DOHH2 (cell line): ENCODE measurements at regions not wholly inside any gene's neighbourhood (a gene's known extent, or its start where the extent isn't known, plus 50 kb on each side); places are given as distances from the start of the nearest gene placed in this dataset.

Experiments
- H3F3A ChIP-seq: fragments of 200-600 bp; sonication (generic), shearing (Covaris generic); 2 replicates; pipeline ENCODE4 v1.6.0; 2016; ENCODE audit warnings: antibody characterized with exemption, mild to moderate bottlenecking; ENCODE audit not compliant: control insufficient read depth, insufficient read depth
- H3K27ac ChIP-seq: fragments of 200-600 bp; sonication (generic); 2 replicates; pipeline ENCODE4 v1.5.1; 2014; ENCODE audit warnings: low read depth, mild to moderate bottlenecking, low read length, moderate library complexity
- H3K27me3 ChIP-seq: fragments of 200-600 bp; sonication (generic); 2 replicates; pipeline ENCODE4 v1.6.1; 2014; ENCODE audit warnings: mild to moderate bottlenecking, low read length, mixed read lengths; ENCODE audit not compliant: control insufficient read depth
- H3K36me3 ChIP-seq: fragments of 200-600 bp; sonication (generic); 2 replicates; pipeline ENCODE4 v1.6.1; 2014; ENCODE audit warnings: mild to moderate bottlenecking, low read length, moderate library complexity, mixed read lengths; ENCODE audit not compliant: control insufficient read depth
- H3K4me1 ChIP-seq: fragments of 200-600 bp; sonication (generic); 2 replicates; pipeline ENCODE4 v1.6.1; 2014; ENCODE audit warnings: mild to moderate bottlenecking, low read length, mixed read lengths; ENCODE audit not compliant: control insufficient read depth
- H3K4me2 ChIP-seq: fragments of 200-600 bp; sonication (generic); 2 replicates; pipeline ENCODE4 v1.6.0; 2014; ENCODE audit warnings: mild to moderate bottlenecking, low read length, moderate library complexity
- H3K4me3 ChIP-seq: fragments of 200-600 bp; sonication (generic); 2 replicates; pipeline ENCODE4 v1.5.1; 2014; ENCODE audit warnings: mild to moderate bottlenecking, low read length, mixed read lengths
- H3K79me2 ChIP-seq: fragments of 200-600 bp; sonication (generic); 2 replicates; pipeline ENCODE4 v1.6.1; 2014; ENCODE audit warnings: mild to moderate bottlenecking, low read length, mixed read lengths; ENCODE audit not compliant: control insufficient read depth
- H3K9me2 ChIP-seq: fragments of 200-600 bp; sonication (generic); replicated peaks from 2 replicates; pipeline ENCODE4 v1.6.1; 2014; ENCODE audit warnings: mild to moderate bottlenecking, low read length, mixed read lengths; ENCODE audit not compliant: control insufficient read depth
- H3K9me3 ChIP-seq: fragments of 200-600 bp; sonication (generic); 2 replicates; pipeline ENCODE4 v1.6.1; 2014; ENCODE audit warnings: antibody characterized with exemption, low read length, mixed read lengths; ENCODE audit not compliant: control insufficient read depth, insufficient read depth
- H4K20me1 ChIP-seq: fragments of 200-600 bp; sonication (generic); 2 replicates; pipeline ENCODE4 v1.6.0; 2014; ENCODE audit warnings: low read depth, mild to moderate bottlenecking, antibody characterized with exemption, low read length, moderate library complexity; ENCODE audit not compliant: control insufficient read depth, insufficient read depth
- CTCF ChIP-seq: fragments of 200-600 bp; sonication (generic); IDR thresholded peaks from one replicate; pipeline ENCODE4 v1.5.1; 2014; ENCODE audit warnings: antibody characterized with exemption, mild to moderate bottlenecking, low read depth, low read length; ENCODE audit not compliant: poor library complexity, severe bottlenecking
- EZH2phosphoT487 ChIP-seq: fragments of 200-600 bp; sonication (generic); IDR thresholded peaks from 2 replicates; pipeline ENCODE4 v1.6.1; 2017; ENCODE audit warnings: borderline replicate concordance, mild to moderate bottlenecking, antibody characterized with exemption, low read length, moderate library complexity, mixed read lengths

GRCh38 chr2:15883684-15884083 is 56.7 kb upstream of the MYCN start:
- Histone ChIP-seq H3K27ac (no peak overlapping the region), H3K4me3 (no peak overlapping the region), H3F3A (no peaks in the 10 kb centered on the region), H3K9me2 (no peaks in the 10 kb centered on the region), H3K36me3 (no peaks in the 10 kb centered on the region), H3K27me3 (no peaks in the 10 kb centered on the region), H3K4me1 (no peaks in the 10 kb centered on the region), H4K20me1 (no peaks in the 10 kb centered on the region), H3K9me3 (no peaks in the 10 kb centered on the region), H3K79me2 (no peaks in the 10 kb centered on the region), H3K4me2 (no peak overlapping the region)
- TF ChIP-seq EZH2phosphoT487 = no peak
- no peak for TF ChIP-seq CTCF

- Histone ChIP-seq H3K9me3 (no peaks in the 10 kb centered on the region), H3K9me2 (no peaks in the 10 kb centered on the region), H3F3A (no peaks in the 10 kb centered on the region), H3K4me3 (no peak overlapping the region), H3K79me2 (no peaks in the 10 kb centered on the region), H3K4me1 (no peaks in the 10 kb centered on the region), H3K4me2 (no peak overlapping the region), H3K36me3 (no peaks in the 10 kb centered on the region), H3K27me3 (no peaks in the 10 kb centered on the region), H3K27ac (no peak overlapping the region), H4K20me1 (no peaks in the 10 kb centered on the region)
- TF ChIP-seq CTCF (no peak), EZH2phosphoT487 (no peak)
Observed at GRCh38 chr2:15884790-15885189, 55.6 kb upstream of the MYCN start.

- no peaks in the 10 kb centered on the region for H3F3A ChIP-seq
- H3K27me3 ChIP-seq = no peaks in the 10 kb centered on the region
- TF ChIP-seq CTCF (no peak), EZH2phosphoT487 (no peak)
- H3K4me3 ChIP-seq = no peak overlapping the region
- no peaks in the 10 kb centered on the region for H3K9me2 ChIP-seq
- H3K4me2 ChIP-seq = no peak overlapping the region
- no peaks in the 10 kb centered on the region for H3K79me2 ChIP-seq
- H3K9me3 ChIP-seq = no peaks in the 10 kb centered on the region
- no peaks in the 10 kb centered on the region for H3K4me1 ChIP-seq
- no peaks in the 10 kb centered on the region for H3K36me3 ChIP-seq
- no peaks in the 10 kb centered on the region for H4K20me1 ChIP-seq
- no peak overlapping the region for H3K27ac ChIP-seq
Observed at GRCh38 chr2:15886231-15886630, 54.1 kb upstream of the MYCN start.
